OCI-LY7 (cell line): ENCODE measurements at regions not wholly inside any gene's neighbourhood (a gene's known extent, or its start where the extent isn't known, plus 50 kb on each side); places are given as distances from the start of the nearest gene placed in this dataset.

Experiments used
- EZH2phosphoT487 ChIP-seq: fragments of 200-600 bp; sonication (generic); IDR thresholded peaks from 2 replicates; pipeline ENCODE4 v1.6.1; 2018; ENCODE audit warnings: low read depth, borderline replicate concordance, mild to moderate bottlenecking, mixed run types, antibody characterized with exemption, low read length, moderate library complexity, mixed read lengths
- TF ChIP-seq, protein P1 (sequence below): fragments of 200-600 bp; sonication (generic); conservative IDR thresholded peaks from 2 replicates; pipeline ENCODE4 v1.5.1; 2014; ENCODE audit warnings: mild to moderate bottlenecking, antibody characterized with exemption, low read length, moderate library complexity, mixed read lengths

GRCh38 chr1:30321246-30321910 is 402.0 kb downstream of the MATN1 start:
- TF ChIP-seq, protein P1, sequence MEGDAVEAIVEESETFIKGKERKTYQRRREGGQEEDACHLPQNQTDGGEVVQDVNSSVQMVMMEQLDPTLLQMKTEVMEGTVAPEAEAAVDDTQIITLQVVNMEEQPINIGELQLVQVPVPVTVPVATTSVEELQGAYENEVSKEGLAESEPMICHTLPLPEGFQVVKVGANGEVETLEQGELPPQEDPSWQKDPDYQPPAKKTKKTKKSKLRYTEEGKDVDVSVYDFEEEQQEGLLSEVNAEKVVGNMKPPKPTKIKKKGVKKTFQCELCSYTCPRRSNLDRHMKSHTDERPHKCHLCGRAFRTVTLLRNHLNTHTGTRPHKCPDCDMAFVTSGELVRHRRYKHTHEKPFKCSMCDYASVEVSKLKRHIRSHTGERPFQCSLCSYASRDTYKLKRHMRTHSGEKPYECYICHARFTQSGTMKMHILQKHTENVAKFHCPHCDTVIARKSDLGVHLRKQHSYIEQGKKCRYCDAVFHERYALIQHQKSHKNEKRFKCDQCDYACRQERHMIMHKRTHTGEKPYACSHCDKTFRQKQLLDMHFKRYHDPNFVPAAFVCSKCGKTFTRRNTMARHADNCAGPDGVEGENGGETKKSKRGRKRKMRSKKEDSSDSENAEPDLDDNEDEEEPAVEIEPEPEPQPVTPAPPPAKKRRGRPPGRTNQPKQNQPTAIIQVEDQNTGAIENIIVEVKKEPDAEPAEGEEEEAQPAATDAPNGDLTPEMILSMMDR = no peak
- no peak for TF ChIP-seq EZH2phosphoT487
